ENCODE measurements at regions not wholly inside any gene's neighbourhood (a gene's known extent, or its start where the extent isn't known, plus 50 kb on each side); places are given as distances from the start of the nearest gene placed in this dataset.

- no peak for DNase-seq (ENCODE audit: low read depth, low spot score)
- in situ Hi-C loops (cut with HindIII; ENCODE audit: low pct_unique_long_range_greater_than_20kb, low sequenced_read_pairs) = no loop called here
These were observed 162.3 kb upstream of the VRK2 start for GRCh38 chr2:57884281-57884680.

GRCh38 chr2:57885742-57886141 lies 160.9 kb upstream of the VRK2 start:
- in situ Hi-C loops (cut with HindIII; ENCODE audit: low pct_unique_long_range_greater_than_20kb, low sequenced_read_pairs) = no loop called here
- DNase-seq (ENCODE audit: low read depth, low spot score) = no peak

GRCh38 chr2:57886161-57886786 lies 160.3 kb upstream of the VRK2 start:
- in situ Hi-C loops (cut with HindIII; ENCODE audit: low pct_unique_long_range_greater_than_20kb, low sequenced_read_pairs) = no loop called here
- DNase-seq (ENCODE audit: low read depth, low spot score) = no peak

GRCh38 chr2:57888463-57888862 lies 158.1 kb upstream of the VRK2 start:
- DNase-seq (ENCODE audit: low read depth, low spot score) = no peak
- in situ Hi-C loops (cut with HindIII; ENCODE audit: low pct_unique_long_range_greater_than_20kb, low sequenced_read_pairs) = no loop called here

GRCh38 chr2:57890464-57890863 lies 156.1 kb upstream of the VRK2 start:
- in situ Hi-C loops (cut with HindIII; ENCODE audit: low pct_unique_long_range_greater_than_20kb, low sequenced_read_pairs) = no loop called here
- DNase-seq (ENCODE audit: low read depth, low spot score) = no peak

- in situ Hi-C loops (cut with HindIII; ENCODE audit: low pct_unique_long_range_greater_than_20kb, low sequenced_read_pairs) = no loop called here
- no peak for DNase-seq (ENCODE audit: low read depth, low spot score)
These were observed 155.4 kb upstream of the VRK2 start for GRCh38 chr2:57891086-57891712.

GRCh38 chr2:57892920-57893319 lies 153.7 kb upstream of the VRK2 start:
- DNase-seq (ENCODE audit: low read depth, low spot score) = no peak
- in situ Hi-C loops (cut with HindIII; ENCODE audit: low pct_unique_long_range_greater_than_20kb, low sequenced_read_pairs) = no loop called here

GRCh38 chr2:57893347-57893746 lies 153.3 kb upstream of the VRK2 start:
- no peak for DNase-seq (ENCODE audit: low read depth, low spot score)
- in situ Hi-C loops (cut with HindIII; ENCODE audit: low pct_unique_long_range_greater_than_20kb, low sequenced_read_pairs) = no loop called here

- in situ Hi-C loops (cut with HindIII; ENCODE audit: low pct_unique_long_range_greater_than_20kb, low sequenced_read_pairs) = no loop called here
- DNase-seq (ENCODE audit: low read depth, low spot score) = no peak
These were observed 152.8 kb upstream of the VRK2 start for GRCh38 chr2:57893786-57894185.

- in situ Hi-C loops (cut with HindIII; ENCODE audit: low pct_unique_long_range_greater_than_20kb, low sequenced_read_pairs) = no loop called here
These were observed 152.2 kb upstream of the VRK2 start for GRCh38 chr2:57894381-57894780.

GRCh38 chr2:57897920-57898319 lies 148.7 kb upstream of the VRK2 start:
- in situ Hi-C loops (cut with HindIII; ENCODE audit: low pct_unique_long_range_greater_than_20kb, low sequenced_read_pairs) = no loop called here
- DNase-seq (ENCODE audit: low read depth, low spot score) = no peak

More at GRCh38 chr2:57894381-57894780, 152.2 kb upstream of the VRK2 start:
- DNase-seq (ENCODE audit: low read depth, low spot score) = no peak

- in situ Hi-C loops (cut with HindIII; ENCODE audit: low pct_unique_long_range_greater_than_20kb, low sequenced_read_pairs) = no loop called here
- DNase-seq (ENCODE audit: low read depth, low spot score) = no peak
These were observed 146.7 kb upstream of the VRK2 start for GRCh38 chr2:57899898-57900297.

GRCh38 chr2:57902578-57902977 lies 144.0 kb upstream of the VRK2 start:
- DNase-seq (ENCODE audit: low read depth, low spot score) = no peak
- in situ Hi-C loops (cut with HindIII; ENCODE audit: low pct_unique_long_range_greater_than_20kb, low sequenced_read_pairs) = no loop called here

- DNase-seq (ENCODE audit: low read depth, low spot score) = peak; percentile 80
These were observed 140.4 kb upstream of the VRK2 start for GRCh38 chr2:57906152-57906732.

GRCh38 chr2:57907411-57907810 lies 139.2 kb upstream of the VRK2 start:
- no peak for DNase-seq (ENCODE audit: low read depth, low spot score)
- in situ Hi-C loops (cut with HindIII; ENCODE audit: low pct_unique_long_range_greater_than_20kb, low sequenced_read_pairs) = no loop called here

More at GRCh38 chr2:57906152-57906732, 140.4 kb upstream of the VRK2 start:
- in situ Hi-C loops (cut with HindIII; ENCODE audit: low pct_unique_long_range_greater_than_20kb, low sequenced_read_pairs) = no loop called here

- DNase-seq (ENCODE audit: low read depth, low spot score) = no peak
- in situ Hi-C loops (cut with HindIII; ENCODE audit: low pct_unique_long_range_greater_than_20kb, low sequenced_read_pairs) = no loop called here
These were observed 137.9 kb upstream of the VRK2 start for GRCh38 chr2:57908736-57909161.

- in situ Hi-C loops (cut with HindIII; ENCODE audit: low pct_unique_long_range_greater_than_20kb, low sequenced_read_pairs) = no loop called here
These were observed 128.5 kb upstream of the VRK2 start for GRCh38 chr2:57918126-57918525.

GRCh38 chr2:57920342-57920939 lies 126.2 kb upstream of the VRK2 start:
- no peak for DNase-seq (ENCODE audit: low read depth, low spot score)
- in situ Hi-C loops (cut with HindIII; ENCODE audit: low pct_unique_long_range_greater_than_20kb, low sequenced_read_pairs) = no loop called here

More at GRCh38 chr2:57918126-57918525, 128.5 kb upstream of the VRK2 start:
- DNase-seq (ENCODE audit: low read depth, low spot score) = no peak

- in situ Hi-C loops (cut with HindIII; ENCODE audit: low pct_unique_long_range_greater_than_20kb, low sequenced_read_pairs) = no loop called here
- no peak for DNase-seq (ENCODE audit: low read depth, low spot score)
These were observed 111.9 kb upstream of the VRK2 start for GRCh38 chr2:57934659-57935058.

All from SK-MEL-5 (cell line).